HEK293 (cell line): ENCODE measurements at regions not wholly inside any gene's neighbourhood (a gene's known extent, or its start where the extent isn't known, plus 50 kb on each side); places are given as distances from the start of the nearest gene placed in this dataset.

ENCODE experiments used
- CTCF ChIP-seq: fragments of 450-650 bp; formaldehyde crosslinking; IDR thresholded peaks from 2 replicates; pipeline ENCODE4 v1.5.1; 2016; ENCODE audit warnings: missing biosample characterization, missing genetic modification characterization
- KLF16 ChIP-seq: fragments of 450-650 bp; formaldehyde crosslinking; IDR thresholded peaks from 2 replicates; pipeline ENCODE4 v1.5.1; 2017; ENCODE audit warnings: missing biosample characterization, missing genetic modification characterization
- KLF7 ChIP-seq: fragments of 450-650 bp; formaldehyde crosslinking; IDR thresholded peaks from 2 replicates; pipeline ENCODE4 v1.5.1; 2016; ENCODE audit warnings: missing biosample characterization, missing genetic modification characterization, borderline replicate concordance
- PRDM10 ChIP-seq: fragments of 450-650 bp; formaldehyde crosslinking; IDR thresholded peaks from 2 replicates; pipeline ENCODE4 v1.5.1; 2016; ENCODE audit warnings: missing biosample characterization, missing genetic modification characterization
- ZFP41 ChIP-seq: fragments of 450-650 bp; formaldehyde crosslinking; IDR thresholded peaks from 2 replicates; pipeline ENCODE4 v1.5.1; 2016; ENCODE audit warnings: missing biosample characterization, missing genetic modification characterization, borderline replicate concordance
- ZNF112 ChIP-seq: fragments of 450-650 bp; formaldehyde crosslinking; IDR thresholded peaks from 2 replicates; pipeline ENCODE4 v1.5.0; 2017; ENCODE audit warnings: missing biosample characterization, missing genetic modification characterization
- ZNF138 ChIP-seq: fragments of 450-650 bp; formaldehyde crosslinking; IDR thresholded peaks from 2 replicates; pipeline ENCODE4 v1.5.1; 2016; ENCODE audit warnings: missing biosample characterization, missing genetic modification characterization, borderline replicate concordance
- ZNF24 ChIP-seq: fragments of 450-650 bp; formaldehyde crosslinking; IDR thresholded peaks from 2 replicates; pipeline ENCODE4 v1.5.1; 2016; ENCODE audit warnings: missing biosample characterization, missing genetic modification characterization
- ZNF391 ChIP-seq: fragments of 450-650 bp; formaldehyde crosslinking; IDR thresholded peaks from 2 replicates; pipeline ENCODE4 v1.5.1; 2016; ENCODE audit warnings: low read depth, missing biosample characterization, missing genetic modification characterization, borderline replicate concordance
- ZNF660 ChIP-seq: fragments of 450-650 bp; IDR thresholded peaks from 2 replicates; pipeline ENCODE4 v1.5.1; 2018; ENCODE audit warnings: missing biosample characterization, mild to moderate bottlenecking, missing genetic modification characterization
- ZNF76 ChIP-seq: fragments of 450-650 bp; formaldehyde crosslinking; IDR thresholded peaks from 2 replicates; pipeline ENCODE4; 2016; ENCODE audit warnings: low read depth, missing biosample characterization, missing genetic modification characterization, borderline replicate concordance
- TF ChIP-seq, protein P1 (sequence below): fragments of 450-650 bp; formaldehyde crosslinking; IDR thresholded peaks from 2 replicates; pipeline ENCODE4 v1.5.1; 2016; ENCODE audit warnings: missing biosample characterization, missing genetic modification characterization
- TF ChIP-seq, protein P2 (sequence below): fragments of 450-650 bp; formaldehyde crosslinking; IDR thresholded peaks from 2 replicates; pipeline ENCODE4 v1.5.1; 2017; ENCODE audit warnings: missing biosample characterization, mild to moderate bottlenecking, missing genetic modification characterization, moderate library complexity

DNA sequence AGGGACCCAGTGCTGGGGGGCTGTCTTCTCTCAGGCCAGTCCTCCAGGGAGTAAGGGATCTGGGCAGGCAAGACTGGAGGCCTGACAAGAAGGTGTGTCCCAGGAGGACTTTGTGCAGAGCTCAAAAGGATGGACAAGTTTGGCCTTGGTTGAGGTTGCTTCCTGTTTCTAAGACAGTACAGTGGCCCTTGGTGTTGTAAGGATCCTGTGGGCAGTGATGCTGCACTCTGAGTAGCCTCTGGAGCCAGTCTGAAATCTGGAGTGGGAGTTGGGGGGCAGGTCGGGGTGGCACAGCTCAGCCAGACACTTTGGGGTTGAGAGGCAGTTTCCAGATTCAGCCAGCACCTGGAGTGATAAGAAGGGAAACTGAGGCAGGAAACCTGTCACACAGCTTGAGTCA, 139.2 kb upstream of the ZMIZ1 start:
- no peak for TF ChIP-seq CTCF (tag by site-specific recombination)
- no peak for TF ChIP-seq ZNF76
- TF ChIP-seq ZNF660: no peak
- no peak for TF ChIP-seq ZNF112 (tag by site-specific recombination)
- no peak for TF ChIP-seq ZFP41 (tag by site-specific recombination)
- no peak for TF ChIP-seq ZNF391
- TF ChIP-seq KLF16 (tag by site-specific recombination): no peak
- no peak for TF ChIP-seq KLF7 (tag by site-specific recombination)
- TF ChIP-seq, protein P1, sequence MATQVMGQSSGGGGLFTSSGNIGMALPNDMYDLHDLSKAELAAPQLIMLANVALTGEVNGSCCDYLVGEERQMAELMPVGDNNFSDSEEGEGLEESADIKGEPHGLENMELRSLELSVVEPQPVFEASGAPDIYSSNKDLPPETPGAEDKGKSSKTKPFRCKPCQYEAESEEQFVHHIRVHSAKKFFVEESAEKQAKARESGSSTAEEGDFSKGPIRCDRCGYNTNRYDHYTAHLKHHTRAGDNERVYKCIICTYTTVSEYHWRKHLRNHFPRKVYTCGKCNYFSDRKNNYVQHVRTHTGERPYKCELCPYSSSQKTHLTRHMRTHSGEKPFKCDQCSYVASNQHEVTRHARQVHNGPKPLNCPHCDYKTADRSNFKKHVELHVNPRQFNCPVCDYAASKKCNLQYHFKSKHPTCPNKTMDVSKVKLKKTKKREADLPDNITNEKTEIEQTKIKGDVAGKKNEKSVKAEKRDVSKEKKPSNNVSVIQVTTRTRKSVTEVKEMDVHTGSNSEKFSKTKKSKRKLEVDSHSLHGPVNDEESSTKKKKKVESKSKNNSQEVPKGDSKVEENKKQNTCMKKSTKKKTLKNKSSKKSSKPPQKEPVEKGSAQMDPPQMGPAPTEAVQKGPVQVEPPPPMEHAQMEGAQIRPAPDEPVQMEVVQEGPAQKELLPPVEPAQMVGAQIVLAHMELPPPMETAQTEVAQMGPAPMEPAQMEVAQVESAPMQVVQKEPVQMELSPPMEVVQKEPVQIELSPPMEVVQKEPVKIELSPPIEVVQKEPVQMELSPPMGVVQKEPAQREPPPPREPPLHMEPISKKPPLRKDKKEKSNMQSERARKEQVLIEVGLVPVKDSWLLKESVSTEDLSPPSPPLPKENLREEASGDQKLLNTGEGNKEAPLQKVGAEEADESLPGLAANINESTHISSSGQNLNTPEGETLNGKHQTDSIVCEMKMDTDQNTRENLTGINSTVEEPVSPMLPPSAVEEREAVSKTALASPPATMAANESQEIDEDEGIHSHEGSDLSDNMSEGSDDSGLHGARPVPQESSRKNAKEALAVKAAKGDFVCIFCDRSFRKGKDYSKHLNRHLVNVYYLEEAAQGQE (tag by site-specific recombination): no peak
- TF ChIP-seq PRDM10 (tag by site-specific recombination): no peak
- no peak for TF ChIP-seq ZNF138
- no peak for TF ChIP-seq ZNF24
- TF ChIP-seq, protein P2, sequence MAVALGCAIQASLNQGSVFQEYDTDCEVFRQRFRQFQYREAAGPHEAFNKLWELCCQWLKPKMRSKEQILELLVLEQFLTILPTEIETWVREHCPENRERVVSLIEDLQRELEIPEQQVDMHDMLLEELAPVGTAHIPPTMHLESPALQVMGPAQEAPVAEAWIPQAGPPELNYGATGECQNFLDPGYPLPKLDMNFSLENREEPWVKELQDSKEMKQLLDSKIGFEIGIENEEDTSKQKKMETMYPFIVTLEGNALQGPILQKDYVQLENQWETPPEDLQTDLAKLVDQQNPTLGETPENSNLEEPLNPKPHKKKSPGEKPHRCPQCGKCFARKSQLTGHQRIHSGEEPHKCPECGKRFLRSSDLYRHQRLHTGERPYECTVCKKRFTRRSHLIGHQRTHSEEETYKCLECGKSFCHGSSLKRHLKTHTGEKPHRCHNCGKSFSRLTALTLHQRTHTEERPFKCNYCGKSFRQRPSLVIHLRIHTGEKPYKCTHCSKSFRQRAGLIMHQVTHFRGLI (tag by site-specific recombination): no peak
